CD4-positive, alpha-beta T cell (primary cell): ENCODE measurements at regions not wholly inside any gene's neighbourhood (a gene's known extent, or its start where the extent isn't known, plus 50 kb on each side); places are given as distances from the start of the nearest gene placed in this dataset.

ENCODE experiments used
- ATAC-seq: fragments of 200-7000 bp; cut with Tn5 transposase; one replicate; pipeline ENCODE4 v1.10.0; 2022; ENCODE audit warnings: mild to moderate bottlenecking; ENCODE audit not compliant: poor library complexity
- CTCF ChIA-PET: fragments of 350-600 bp; sonication (Branson Sonifier 250); formaldehyde crosslinking; loops from one replicate; lab custom pipeline; 2021; ENCODE audit warnings: antibody characterized with exemption, inconsistent platforms; lab: Charles Lee
- POLR2A ChIA-PET: fragments of 350-600 bp; sonication (Branson Sonifier 250); formaldehyde crosslinking; loops from one replicate; lab custom pipeline; 2021; ENCODE audit warnings: antibody characterized with exemption, inconsistent platforms; lab: Charles Lee
- DNase-seq, 14 experiments: peaks; one replicate each; pipeline ENCODE4 v3.0.0-alpha.2; 2013 to 2020; ENCODE audit warnings: mixed read lengths in 2 of 14
- H3K27ac ChIP-seq, 2 donors: one replicate each; pipeline versions ENCODE4 v1.5.1 to v1.7.0; 2013; ENCODE audit warnings: low read length in 2 of 2, low read depth in 1 of 2, mild to moderate bottlenecking in 1 of 2
- H3K27me3 ChIP-seq, 2 experiments: 1 replicate in 1 of 2; 2 replicates in 1 of 2; pipeline versions ENCODE4 v1.6.1 to v1.7.0; 2013; ENCODE audit warnings: low read length in 2 of 2, control low read depth in 1 of 2, mild to moderate bottlenecking in 1 of 2, moderate library complexity in 1 of 2; ENCODE audit not compliant: insufficient read depth in 2 of 2, control insufficient read depth in 1 of 2
- H3K36me3 ChIP-seq: one replicate; pipeline ENCODE4 v1.6.1; 2013; ENCODE audit warnings: low read length, control low read depth; ENCODE audit not compliant: insufficient read depth
- H3K4me1 ChIP-seq: one replicate; pipeline ENCODE4 v1.6.1; 2013; ENCODE audit warnings: low read length, control low read depth; ENCODE audit not compliant: insufficient read depth
- H3K4me3 ChIP-seq: one replicate; pipeline ENCODE4 v1.5.1; 2013; ENCODE audit warnings: mild to moderate bottlenecking, low read length, moderate library complexity
- H3K9me3 ChIP-seq, 2 experiments: 1 replicate in 1 of 2; 2 replicates in 1 of 2; pipeline versions ENCODE4 v1.6.1 to v1.7.0; 2013; ENCODE audit warnings: low read length in 2 of 2, mild to moderate bottlenecking in 2 of 2, control low read depth in 1 of 2, moderate library complexity in 1 of 2; ENCODE audit not compliant: control insufficient read depth in 1 of 2, insufficient read depth in 1 of 2
- H3K27ac Mint-ChIP-seq: one replicate; pipeline ENCODE4 v1.8.0; 2020; ENCODE audit warnings: mixed read lengths
- H3K27me3 Mint-ChIP-seq: one replicate; pipeline ENCODE4 v1.8.0; 2021; ENCODE audit warnings: mixed read lengths
- H3K36me3 Mint-ChIP-seq: one replicate; pipeline ENCODE4 v1.8.0; 2021; ENCODE audit warnings: low read depth, mixed read lengths
- H3K4me1 Mint-ChIP-seq: one replicate; pipeline ENCODE4 v1.8.0; 2021; ENCODE audit warnings: low read depth, mixed read lengths
- H3K4me3 Mint-ChIP-seq: one replicate; pipeline ENCODE4 v1.8.0; 2020; ENCODE audit warnings: mild to moderate bottlenecking, mixed read lengths
- H3K9me3 Mint-ChIP-seq: one replicate; pipeline ENCODE4 v1.8.0; 2020; ENCODE audit warnings: mixed read lengths
- CTCF ChIP-seq: fragments of 200-600 bp; IDR thresholded peaks from one replicate; pipeline ENCODE4 v1.8.0; 2022; ENCODE audit warnings: antibody characterized with exemption, mild to moderate bottlenecking
- intact Hi-C, 2 experiments: fragments of 100-400 bp; cut with DNase I in 1 of 2; cut with micrococcal nuclease in 1 of 2; formaldehyde crosslinking; loops; one replicate each; pipeline versions ENCODE4 v1.15.1 to v1.9.0; 2023 to 2025; cut with DNase I, micrococcal nuclease

GRCh38 chr18:39460136-39460535 is 1894.5 kb upstream of the CELF4 start:
- ChIA-PET CTCF (no interaction called here), POLR2A (no interaction called here)
- no peaks in the 10 kb centered on the region for H3K4me1 ChIP-seq
- H3K9me3 ChIP-seq: peaks cover 0 to 3% of the 10 kb centered on the region in 2 experiments
- H3K27me3 ChIP-seq: no peaks in the 10 kb centered on the region
- Mint-ChIP-seq H3K4me1 (no peaks in the 10 kb centered on the region), H3K4me3 (no peak overlapping the region), H3K27ac (no peak overlapping the region), H3K36me3 (no peaks in the 10 kb centered on the region), H3K27me3 (no peaks in the 10 kb centered on the region), H3K9me3 (peaks cover 4% of the 10 kb centered on the region)
- ATAC-seq (no peak), DNase-seq (no peak)
- intact Hi-C loops: no loop called here
- H3K36me3 ChIP-seq: no peaks in the 10 kb centered on the region
- no peak overlapping the region for H3K4me3 ChIP-seq
- no peak for TF ChIP-seq CTCF
- no peak overlapping the region for H3K27ac ChIP-seq

GRCh38 chr18:39455285-39455684 is 1889.7 kb upstream of the CELF4 start:
- no peak for TF ChIP-seq CTCF
- no peaks in the 10 kb centered on the region for H3K9me3 ChIP-seq
- H3K9me3 Mint-ChIP-seq: peaks cover 2% of the 10 kb centered on the region
- ATAC-seq: no peak
- POLR2A ChIA-PET: no interaction called here
- H3K36me3 ChIP-seq: no peaks in the 10 kb centered on the region
- DNase-seq: no peak
- H3K27ac ChIP-seq: no peak overlapping the region
- H3K36me3 Mint-ChIP-seq: no peaks in the 10 kb centered on the region
- no peak overlapping the region for H3K27ac Mint-ChIP-seq
- CTCF ChIA-PET: no interaction called here
- H3K27me3 ChIP-seq: no peaks in the 10 kb centered on the region
- H3K27me3 Mint-ChIP-seq: no peaks in the 10 kb centered on the region
- H3K4me3 ChIP-seq: no peak overlapping the region
- peaks cover 9% of the 10 kb centered on the region for H3K4me1 Mint-ChIP-seq
- no peaks in the 10 kb centered on the region for H3K4me1 ChIP-seq
- intact Hi-C loops: no loop called here
- H3K4me3 Mint-ChIP-seq: no peak overlapping the region

GRCh38 chr18:39454866-39455265 is 1889.3 kb upstream of the CELF4 start:
- TF ChIP-seq CTCF: no peak
- Histone ChIP-seq H3K27ac (no peak overlapping the region), H3K27me3 (no peaks in the 10 kb centered on the region), H3K4me3 (no peak overlapping the region), H3K9me3 (no peaks in the 10 kb centered on the region), H3K4me1 (no peaks in the 10 kb centered on the region), H3K36me3 (no peaks in the 10 kb centered on the region)
- ATAC-seq (no peak), DNase-seq (no peak)
- intact Hi-C loops: no loop called here
- ChIA-PET CTCF (no interaction called here), POLR2A (no interaction called here)
- Mint-ChIP-seq H3K36me3 (no peaks in the 10 kb centered on the region), H3K4me3 (no peak overlapping the region), H3K27me3 (no peaks in the 10 kb centered on the region), H3K4me1 (peaks cover 9% of the 10 kb centered on the region), H3K27ac (no peak overlapping the region), H3K9me3 (peaks cover 2% of the 10 kb centered on the region)
